ENCODE measurements at regions not wholly inside any gene's neighbourhood (a gene's known extent, or its start where the extent isn't known, plus 50 kb on each side); places are given as distances from the start of the nearest gene placed in this dataset.

- FAIRE-seq (no peak), DNase-seq (ENCODE audit: insufficient read length, low spot score) (no peak)
Observed at GRCh38 chr9:106305428-106306133, 557.4 kb upstream of the ZNF462 start.

DNA sequence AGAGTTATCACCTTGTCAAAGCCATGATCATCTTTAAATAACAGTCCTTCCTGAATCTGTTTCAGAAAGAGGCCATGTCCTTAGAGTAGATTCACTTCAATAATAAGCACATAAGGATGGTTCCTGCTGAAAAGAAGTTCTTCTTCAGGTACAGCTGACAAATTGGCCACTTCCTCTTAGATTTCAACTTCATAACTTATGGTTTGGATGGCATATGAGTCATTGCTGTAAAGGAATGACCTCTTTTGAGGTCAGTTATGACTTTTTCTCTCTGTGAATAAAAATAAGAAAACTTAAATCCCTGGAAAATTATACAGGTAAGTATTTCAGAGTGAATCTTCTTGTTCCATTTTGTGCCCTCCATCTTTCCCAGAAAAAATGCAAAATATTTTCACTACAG lies 555.3 kb upstream of the ZNF462 start:
- DNase-seq (ENCODE audit: insufficient read length, low spot score) (no peak), FAIRE-seq (no peak)

- no peak for FAIRE-seq
Observed at GRCh38 chr9:106309925-106310324, 553.0 kb upstream of the ZNF462 start.

GRCh38 chr9:106310782-106311181 lies 552.2 kb upstream of the ZNF462 start:
- FAIRE-seq (no peak), DNase-seq (ENCODE audit: insufficient read length, low spot score) (no peak)

More at GRCh38 chr9:106309925-106310324, 553.0 kb upstream of the ZNF462 start:
- DNase-seq (ENCODE audit: insufficient read length, low spot score), result no peak

- FAIRE-seq, result no peak
Observed at GRCh38 chr9:106312906-106313305, 550.1 kb upstream of the ZNF462 start.

GRCh38 chr9:106314476-106314875 lies 548.5 kb upstream of the ZNF462 start:
- FAIRE-seq (no peak), DNase-seq (ENCODE audit: insufficient read length, low spot score) (no peak)

More at GRCh38 chr9:106312906-106313305, 550.1 kb upstream of the ZNF462 start:
- no peak for DNase-seq (ENCODE audit: insufficient read length, low spot score)

GRCh38 chr9:106321394-106322180 lies 541.4 kb upstream of the ZNF462 start:
- no peak for FAIRE-seq
- DNase-seq (ENCODE audit: insufficient read length, low spot score), result no peak

DNA sequence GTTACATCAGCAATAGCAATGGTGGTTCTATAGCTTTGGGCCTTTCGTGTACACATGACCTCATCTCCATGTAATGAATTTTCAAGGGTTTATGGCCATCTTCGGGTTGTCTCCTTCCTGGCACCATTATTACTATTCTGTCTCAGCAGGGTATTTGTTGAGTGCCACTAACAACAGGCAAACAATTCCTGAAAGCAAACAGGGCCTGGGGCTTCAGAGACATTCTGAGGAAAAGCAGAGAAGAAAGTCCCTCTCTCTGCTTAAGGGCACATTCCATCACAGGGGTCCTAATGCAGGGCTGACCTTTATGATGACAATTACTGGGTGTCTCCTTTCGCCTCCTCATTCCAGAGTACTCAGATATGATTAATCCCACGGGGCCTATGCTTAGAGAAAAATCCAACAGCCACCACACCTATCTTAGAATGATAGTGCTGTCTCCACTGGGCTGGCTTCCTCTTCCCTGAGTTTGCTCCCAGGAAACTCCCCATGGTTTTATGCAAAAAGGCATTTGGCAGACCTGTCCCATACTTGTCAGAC lies 540.2 kb upstream of the ZNF462 start:
- no peak for FAIRE-seq
- DNase-seq (ENCODE audit: insufficient read length, low spot score), result no peak

GRCh38 chr9:106324053-106324585 lies 538.8 kb upstream of the ZNF462 start:
- FAIRE-seq (no peak), DNase-seq (ENCODE audit: insufficient read length, low spot score) (no peak)

GRCh38 chr9:106324591-106325280 lies 538.2 kb upstream of the ZNF462 start:
- FAIRE-seq (no peak), DNase-seq (ENCODE audit: insufficient read length, low spot score) (no peak)

GRCh38 chr9:106326493-106326892 lies 536.5 kb upstream of the ZNF462 start:
- DNase-seq (ENCODE audit: insufficient read length, low spot score) (no peak), FAIRE-seq (no peak)

- FAIRE-seq, result no peak
- DNase-seq (ENCODE audit: insufficient read length, low spot score), result no peak
Observed at GRCh38 chr9:106333481-106333880, 529.5 kb upstream of the ZNF462 start.

- DNase-seq (ENCODE audit: insufficient read length, low spot score) (no peak), FAIRE-seq (no peak)
Observed at GRCh38 chr9:106334081-106334480, 528.9 kb upstream of the ZNF462 start.

- DNase-seq (ENCODE audit: insufficient read length, low spot score), result no peak
- FAIRE-seq, result no peak
Observed at GRCh38 chr9:106339882-106340281, 523.1 kb upstream of the ZNF462 start.

GRCh38 chr9:106350777-106351176 lies 512.2 kb upstream of the ZNF462 start:
- no peak for FAIRE-seq
- no peak for DNase-seq (ENCODE audit: insufficient read length, low spot score)

GRCh38 chr9:106356924-106357323 lies 506.0 kb upstream of the ZNF462 start:
- no peak for DNase-seq (ENCODE audit: insufficient read length, low spot score)
- FAIRE-seq, result no peak

DNA sequence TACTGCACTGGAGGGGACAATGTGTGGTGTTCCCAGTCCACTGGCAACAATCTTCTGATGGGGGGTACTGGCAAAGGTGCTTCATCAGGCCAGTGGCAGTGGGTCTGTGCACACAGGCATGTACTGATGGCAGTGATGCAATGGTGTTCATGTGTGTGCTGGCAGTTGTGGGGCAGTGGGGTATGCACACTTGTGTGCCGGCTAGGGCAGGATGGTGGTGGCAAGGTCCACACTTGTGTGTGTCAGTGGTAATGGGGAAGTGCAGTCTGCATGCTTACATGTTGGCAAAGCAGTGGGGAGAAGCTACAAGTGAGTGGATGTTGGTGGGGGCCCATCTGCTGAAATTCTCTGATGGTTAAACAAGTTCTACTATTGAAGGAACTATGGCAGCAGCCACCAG lies 504.6 kb upstream of the ZNF462 start:
- no peak for FAIRE-seq
- DNase-seq (ENCODE audit: insufficient read length, low spot score), result no peak

DNA sequence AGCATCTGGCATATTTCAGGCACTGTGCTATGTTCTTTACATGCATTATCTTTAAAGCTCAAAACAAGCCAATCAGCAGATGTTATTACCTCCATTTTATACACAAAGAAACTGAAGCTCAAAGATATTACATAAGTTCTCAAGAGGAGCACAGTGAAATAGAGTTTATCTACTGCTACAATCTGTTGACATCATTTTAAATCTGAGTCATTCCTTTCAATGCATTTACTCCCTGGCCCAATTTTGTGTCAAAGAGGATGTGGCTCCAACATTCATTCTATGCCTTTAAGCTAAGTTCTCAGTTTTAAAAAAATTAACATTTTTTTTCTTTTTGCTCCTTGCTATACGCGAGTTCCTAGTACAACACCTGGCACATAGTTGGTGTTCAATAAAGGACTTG lies 486.3 kb upstream of the ZNF462 start:
- no peak for FAIRE-seq
- no peak for DNase-seq (ENCODE audit: insufficient read length, low spot score)

- FAIRE-seq (no peak), DNase-seq (ENCODE audit: insufficient read length, low spot score) (no peak)
Observed at GRCh38 chr9:106383072-106383471, 479.9 kb upstream of the ZNF462 start.

DNA sequence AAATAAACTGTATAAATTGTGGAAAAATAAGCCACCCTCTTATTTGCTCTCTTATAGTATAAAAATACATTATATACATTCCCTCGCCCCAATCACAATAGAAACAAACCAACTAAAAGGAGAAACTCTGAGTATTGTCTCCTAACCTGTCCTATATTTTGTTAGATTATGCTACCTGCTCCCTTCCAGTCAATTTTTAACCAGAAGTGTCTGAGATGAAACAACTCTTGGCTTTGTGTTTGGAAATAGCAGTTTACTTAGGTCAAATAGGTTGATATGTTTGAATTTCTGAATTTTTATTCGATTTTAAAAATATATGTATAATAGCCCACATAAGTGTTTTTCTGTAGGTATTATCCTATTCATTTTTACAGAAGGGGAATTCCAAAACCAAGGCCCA lies 475.0 kb upstream of the ZNF462 start:
- no peak for FAIRE-seq
- DNase-seq (ENCODE audit: insufficient read length, low spot score), result no peak

- FAIRE-seq (no peak), DNase-seq (ENCODE audit: insufficient read length, low spot score) (no peak)
Observed at GRCh38 chr9:106393226-106393625, 469.7 kb upstream of the ZNF462 start.
